ENCODE measurements at regions not wholly inside any gene's neighbourhood (a gene's known extent, or its start where the extent isn't known, plus 50 kb on each side); places are given as distances from the start of the nearest gene placed in this dataset.
"Not testable (repeated sequence)": the region's sequence is repeated elsewhere in the genome, so short reads cannot be mapped to it uniquely, and the experiment has no call there.

DNA sequence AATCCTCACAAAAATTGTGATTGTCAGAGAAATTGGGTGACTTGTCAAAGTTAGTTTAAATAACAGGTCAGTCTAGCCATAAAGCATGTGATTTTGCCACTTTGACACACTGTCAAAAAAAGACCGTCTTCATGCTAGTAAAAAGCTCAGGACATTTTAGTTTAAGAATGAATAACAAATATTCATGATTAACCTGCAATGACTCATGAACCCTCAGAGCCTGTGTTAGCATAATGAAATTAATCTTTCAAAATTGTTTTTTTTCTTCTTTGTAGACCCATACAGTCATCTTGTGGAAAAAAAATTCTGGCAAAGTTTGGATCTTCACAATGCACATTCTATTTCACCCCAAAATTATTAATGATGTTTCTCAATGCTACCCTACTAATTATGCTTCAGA is 255.2 kb upstream of the POT1 start (continued):
- TF ChIP-seq TGIF2 (CRISPR knock-in tag; IDR thresholded peaks at IDR 0.05) (no peak), ZFP1 (CRISPR knock-in tag; IDR thresholded peaks at IDR 0.05) (no peak), STAT5A (IDR thresholded peaks at IDR 0.05; ENCODE audit: borderline replicate concordance, low read length) (no peak), ZNF165 (CRISPR knock-in tag; IDR thresholded peaks at IDR 0.05; ENCODE audit: borderline replicate concordance) (no peak), SAFB (IDR thresholded peaks at IDR 0.05; ENCODE audit: borderline replicate concordance, low read depth, low read length) (no peak), KLF10 (CRISPR knock-in tag; IDR thresholded peaks at IDR 0.05) (no peak), ZFP30 (CRISPR knock-in tag; IDR thresholded peaks at IDR 0.05; ENCODE audit: borderline replicate concordance) (no peak)

DNA sequence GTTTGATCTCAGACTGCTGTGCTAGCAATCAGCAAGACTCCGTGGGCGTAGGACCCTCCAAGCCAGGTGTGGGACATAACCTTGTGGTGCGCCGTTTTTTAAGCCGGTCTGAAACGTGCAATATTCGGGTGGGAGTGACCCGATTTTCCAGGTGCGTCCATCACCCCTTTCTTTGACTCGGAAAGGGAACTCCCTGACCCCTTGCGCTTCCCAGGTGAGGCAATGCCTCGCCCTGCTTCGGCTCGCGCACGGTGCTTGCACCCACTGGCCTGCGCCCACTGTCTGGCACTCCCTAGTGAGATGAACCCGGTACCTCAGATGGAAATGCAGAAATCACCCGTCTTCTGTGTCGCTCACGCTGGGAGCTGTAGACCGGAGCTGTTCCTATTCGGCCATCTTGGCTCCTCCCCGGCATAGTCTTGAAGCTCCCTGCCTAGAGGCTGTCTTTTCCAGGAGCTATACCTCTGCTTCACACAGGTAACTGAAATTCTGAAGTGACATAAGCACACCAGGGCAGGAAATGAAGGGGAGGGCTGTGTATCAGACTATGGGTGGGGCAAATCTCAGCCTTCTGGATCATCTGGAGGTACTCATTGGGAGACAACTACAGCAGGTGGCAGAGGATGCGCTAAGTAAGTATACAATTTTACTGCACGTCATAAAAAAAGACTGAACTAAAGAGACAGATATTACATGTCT is 252.1 kb upstream of the POT1 start:
- H3K27me3 ChIP-seq (ENCODE audit: control insufficient read depth in 2 of 2, insufficient read depth in 2 of 2, low read length in 2 of 2); H4K20me1 ChIP-seq (replicated peaks; ENCODE audit: control insufficient read depth, insufficient read depth, low read length); H3K4me1 ChIP-seq (replicated peaks in 1 of 2; ENCODE audit: control insufficient read depth in 2 of 2, insufficient read depth in 2 of 2, low read length in 2 of 2); H3K79me2 ChIP-seq (ENCODE audit: control insufficient read depth, insufficient read depth, low read length); in situ Hi-C loops (cut with MboI); CTCF ChIA-PET (ENCODE audit: low intra/inter-chr PET ratio); POLR2A ChIA-PET; H3K36me3 ChIP-seq (ENCODE audit: control insufficient read depth, insufficient read depth, low read length); H3K9me1 ChIP-seq (ENCODE audit: control insufficient read depth, insufficient read depth, low read length); intact Hi-C loops (cut with micrococcal nuclease); H3K9me3 ChIP-seq (replicated peaks; ENCODE audit: control insufficient read depth, insufficient read depth, low read depth, low read length); FAIRE-seq: not testable (repeated sequence)
- peak overlapping the region; percentile 23 for H3K4me3 ChIP-seq
- BruUV-seq (replicated peaks) = TSS peak; percentile 80
- WGBS (ENCODE audit: insufficient coverage, low coverage, missing lambda C conversion rate) = 7% methylated on average over 17 of the region's 26 CpGs
- peak overlapping the region; percentile 56 for H3K4me2 ChIP-seq (ENCODE audit: insufficient read depth, low read length)
- ATAC-seq (peak; percentile 79), DNase-seq (ENCODE audit: extremely low read depth in 1 of 4, low spot score in 3 of 4) (peak; percentile 13 to 28 (median 20))
- H3K27ac ChIP-seq (ENCODE audit: extremely low read depth, low read depth, low read length) = peak overlapping the region; percentile 29; the same call in 2 of the 3 replicates
- H3K9ac ChIP-seq (ENCODE audit: insufficient read depth in 1 of 2, low read depth in 2 of 2, low read length in 2 of 2) = peak overlapping the region in 1 of 2 experiments; percentile 45; a peak in 2 of 4 replicates
- H2AFZ ChIP-seq (ENCODE audit: low read depth, low read length) = peak overlapping the region; percentile 69
- TF ChIP-seq CTBP1 (IDR thresholded peaks at IDR 0.05; ENCODE audit: borderline replicate concordance) (peak; percentile 36; the same call in 1 of the 2 replicates), FOXK2 (conservative IDR thresholded peaks at IDR 0.05 in 1 of 2, IDR thresholded peaks at IDR 0.05 in 1 of 2; ENCODE audit: low read depth in 2 of 2) (0 out of 4 replicates have a peak, but pooled peaks of 1 of the 2 experiments have one; percentile 16)
- TF ChIP-seq, protein P1, sequence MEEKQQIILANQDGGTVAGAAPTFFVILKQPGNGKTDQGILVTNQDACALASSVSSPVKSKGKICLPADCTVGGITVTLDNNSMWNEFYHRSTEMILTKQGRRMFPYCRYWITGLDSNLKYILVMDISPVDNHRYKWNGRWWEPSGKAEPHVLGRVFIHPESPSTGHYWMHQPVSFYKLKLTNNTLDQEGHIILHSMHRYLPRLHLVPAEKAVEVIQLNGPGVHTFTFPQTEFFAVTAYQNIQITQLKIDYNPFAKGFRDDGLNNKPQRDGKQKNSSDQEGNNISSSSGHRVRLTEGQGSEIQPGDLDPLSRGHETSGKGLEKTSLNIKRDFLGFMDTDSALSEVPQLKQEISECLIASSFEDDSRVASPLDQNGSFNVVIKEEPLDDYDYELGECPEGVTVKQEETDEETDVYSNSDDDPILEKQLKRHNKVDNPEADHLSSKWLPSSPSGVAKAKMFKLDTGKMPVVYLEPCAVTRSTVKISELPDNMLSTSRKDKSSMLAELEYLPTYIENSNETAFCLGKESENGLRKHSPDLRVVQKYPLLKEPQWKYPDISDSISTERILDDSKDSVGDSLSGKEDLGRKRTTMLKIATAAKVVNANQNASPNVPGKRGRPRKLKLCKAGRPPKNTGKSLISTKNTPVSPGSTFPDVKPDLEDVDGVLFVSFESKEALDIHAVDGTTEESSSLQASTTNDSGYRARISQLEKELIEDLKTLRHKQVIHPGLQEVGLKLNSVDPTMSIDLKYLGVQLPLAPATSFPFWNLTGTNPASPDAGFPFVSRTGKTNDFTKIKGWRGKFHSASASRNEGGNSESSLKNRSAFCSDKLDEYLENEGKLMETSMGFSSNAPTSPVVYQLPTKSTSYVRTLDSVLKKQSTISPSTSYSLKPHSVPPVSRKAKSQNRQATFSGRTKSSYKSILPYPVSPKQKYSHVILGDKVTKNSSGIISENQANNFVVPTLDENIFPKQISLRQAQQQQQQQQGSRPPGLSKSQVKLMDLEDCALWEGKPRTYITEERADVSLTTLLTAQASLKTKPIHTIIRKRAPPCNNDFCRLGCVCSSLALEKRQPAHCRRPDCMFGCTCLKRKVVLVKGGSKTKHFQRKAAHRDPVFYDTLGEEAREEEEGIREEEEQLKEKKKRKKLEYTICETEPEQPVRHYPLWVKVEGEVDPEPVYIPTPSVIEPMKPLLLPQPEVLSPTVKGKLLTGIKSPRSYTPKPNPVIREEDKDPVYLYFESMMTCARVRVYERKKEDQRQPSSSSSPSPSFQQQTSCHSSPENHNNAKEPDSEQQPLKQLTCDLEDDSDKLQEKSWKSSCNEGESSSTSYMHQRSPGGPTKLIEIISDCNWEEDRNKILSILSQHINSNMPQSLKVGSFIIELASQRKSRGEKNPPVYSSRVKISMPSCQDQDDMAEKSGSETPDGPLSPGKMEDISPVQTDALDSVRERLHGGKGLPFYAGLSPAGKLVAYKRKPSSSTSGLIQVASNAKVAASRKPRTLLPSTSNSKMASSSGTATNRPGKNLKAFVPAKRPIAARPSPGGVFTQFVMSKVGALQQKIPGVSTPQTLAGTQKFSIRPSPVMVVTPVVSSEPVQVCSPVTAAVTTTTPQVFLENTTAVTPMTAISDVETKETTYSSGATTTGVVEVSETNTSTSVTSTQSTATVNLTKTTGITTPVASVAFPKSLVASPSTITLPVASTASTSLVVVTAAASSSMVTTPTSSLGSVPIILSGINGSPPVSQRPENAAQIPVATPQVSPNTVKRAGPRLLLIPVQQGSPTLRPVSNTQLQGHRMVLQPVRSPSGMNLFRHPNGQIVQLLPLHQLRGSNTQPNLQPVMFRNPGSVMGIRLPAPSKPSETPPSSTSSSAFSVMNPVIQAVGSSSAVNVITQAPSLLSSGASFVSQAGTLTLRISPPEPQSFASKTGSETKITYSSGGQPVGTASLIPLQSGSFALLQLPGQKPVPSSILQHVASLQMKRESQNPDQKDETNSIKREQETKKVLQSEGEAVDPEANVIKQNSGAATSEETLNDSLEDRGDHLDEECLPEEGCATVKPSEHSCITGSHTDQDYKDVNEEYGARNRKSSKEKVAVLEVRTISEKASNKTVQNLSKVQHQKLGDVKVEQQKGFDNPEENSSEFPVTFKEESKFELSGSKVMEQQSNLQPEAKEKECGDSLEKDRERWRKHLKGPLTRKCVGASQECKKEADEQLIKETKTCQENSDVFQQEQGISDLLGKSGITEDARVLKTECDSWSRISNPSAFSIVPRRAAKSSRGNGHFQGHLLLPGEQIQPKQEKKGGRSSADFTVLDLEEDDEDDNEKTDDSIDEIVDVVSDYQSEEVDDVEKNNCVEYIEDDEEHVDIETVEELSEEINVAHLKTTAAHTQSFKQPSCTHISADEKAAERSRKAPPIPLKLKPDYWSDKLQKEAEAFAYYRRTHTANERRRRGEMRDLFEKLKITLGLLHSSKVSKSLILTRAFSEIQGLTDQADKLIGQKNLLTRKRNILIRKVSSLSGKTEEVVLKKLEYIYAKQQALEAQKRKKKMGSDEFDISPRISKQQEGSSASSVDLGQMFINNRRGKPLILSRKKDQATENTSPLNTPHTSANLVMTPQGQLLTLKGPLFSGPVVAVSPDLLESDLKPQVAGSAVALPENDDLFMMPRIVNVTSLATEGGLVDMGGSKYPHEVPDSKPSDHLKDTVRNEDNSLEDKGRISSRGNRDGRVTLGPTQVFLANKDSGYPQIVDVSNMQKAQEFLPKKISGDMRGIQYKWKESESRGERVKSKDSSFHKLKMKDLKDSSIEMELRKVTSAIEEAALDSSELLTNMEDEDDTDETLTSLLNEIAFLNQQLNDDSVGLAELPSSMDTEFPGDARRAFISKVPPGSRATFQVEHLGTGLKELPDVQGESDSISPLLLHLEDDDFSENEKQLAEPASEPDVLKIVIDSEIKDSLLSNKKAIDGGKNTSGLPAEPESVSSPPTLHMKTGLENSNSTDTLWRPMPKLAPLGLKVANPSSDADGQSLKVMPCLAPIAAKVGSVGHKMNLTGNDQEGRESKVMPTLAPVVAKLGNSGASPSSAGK (IDR thresholded peaks at IDR 0.05) = peak; percentile 58; the same call in 1 of the 2 replicates
